ENCODE measurements at regions not wholly inside any gene's neighbourhood (a gene's known extent, or its start where the extent isn't known, plus 50 kb on each side); places are given as distances from the start of the nearest gene placed in this dataset.
A peak's percentile ranks its signal among the peaks of the same experiment; 100 is the strongest.

- H4K20me1 ChIP-seq (ENCODE audit: control insufficient read depth, insufficient read depth, insufficient read length): peaks cover 2% of the 10 kb centered on the region
- H3K79me1 ChIP-seq (ENCODE audit: insufficient read depth, low read depth, low read length, poor library complexity, severe bottlenecking): no peaks in the 10 kb centered on the region
- H2BK15ac ChIP-seq (ENCODE audit: low read depth, low read length): no peak overlapping the region
- no peaks in the 10 kb centered on the region for H3K9me3 ChIP-seq (ENCODE audit: control insufficient read depth, low read depth, low read length)
- Mint-ChIP-seq H3K4me3 (no peak overlapping the region), H3K9me3 (no peaks in the 10 kb centered on the region), H3K4me1 (peaks cover 4 to 7% of the 10 kb centered on the region in 2 experiments), H3K27me3 (ENCODE audit: low read depth) (peaks cover 6% of the 10 kb centered on the region), H3K36me3 (ENCODE audit: insufficient read depth in 1 of 3, low read depth in 3 of 3) (no peaks in the 10 kb centered on the region), H3K27ac (peak overlapping the region in 1 of 3 experiments; percentile 63; a peak in 1 of 7 replicates)
- H3K27me3 ChIP-seq (ENCODE audit: insufficient read depth, low read length): no peaks in the 10 kb centered on the region
- no peak overlapping the region for H3K27ac ChIP-seq (ENCODE audit: insufficient read length, low read depth, low read length)
- no peak overlapping the region for H3K23ac ChIP-seq (ENCODE audit: insufficient read length, low read depth, low read length)
- no peak overlapping the region for H3K56ac ChIP-seq (ENCODE audit: insufficient read length, low read depth, low read length)
- H3K23me2 ChIP-seq (ENCODE audit: insufficient read length, low read depth, low read length, poor library complexity, severe bottlenecking): no peaks in the 10 kb centered on the region
- no peak overlapping the region for H2BK12ac ChIP-seq (ENCODE audit: insufficient read length, low read depth, low read length)
- no peak overlapping the region for H2AFZ ChIP-seq (ENCODE audit: low read length)
- no CpG with 5 or more reads among the region's 4 CpGs for WGBS (ENCODE audit: extremely low coverage, insufficient read length, low lambda C conversion rate)
- DNase-seq: peak; percentile 87
- peak; percentile 78 for TF ChIP-seq CTCF (conservative IDR thresholded peaks at IDR 0.05)
- H3K18ac ChIP-seq (ENCODE audit: insufficient read length, low read depth, low read length): no peak overlapping the region
- H4K8ac ChIP-seq (replicated peaks; ENCODE audit: insufficient read length, low read depth, low read length): no peak overlapping the region
- H3K4me1 ChIP-seq (ENCODE audit: insufficient read depth, low read length): peaks cover 2% of the 10 kb centered on the region; the same call in 1 of the 2 replicates
- no peak overlapping the region for H2BK20ac ChIP-seq (ENCODE audit: low read depth, low read length, poor library complexity, severe bottlenecking)
- H4K91ac ChIP-seq (ENCODE audit: insufficient read length, low read depth, low read length): no peak overlapping the region
- H2BK5ac ChIP-seq (ENCODE audit: insufficient read length, low read length): no peak overlapping the region
- no peak overlapping the region for H3K14ac ChIP-seq (ENCODE audit: insufficient read depth, low read length)
- H3K79me2 ChIP-seq (ENCODE audit: insufficient read depth, low read length): no peaks in the 10 kb centered on the region
- H3K9ac ChIP-seq (ENCODE audit: extremely low read depth, insufficient read length, low read length): no peak overlapping the region
- H3K4ac ChIP-seq (ENCODE audit: low read depth, low read length): no peak overlapping the region
- no peak overlapping the region for H3K4me2 ChIP-seq (ENCODE audit: insufficient read depth, insufficient read length, low read length)
- H4K5ac ChIP-seq (ENCODE audit: insufficient read length, low read depth, low read length): no peak overlapping the region
- H2BK120ac ChIP-seq (ENCODE audit: low read depth, low read length, poor library complexity, severe bottlenecking): no peak overlapping the region
- no peak overlapping the region for H2AK5ac ChIP-seq (ENCODE audit: insufficient read length, low read length)
- no peak overlapping the region for H3T11ph ChIP-seq (ENCODE audit: low read length)
Observed at GRCh38 chr11:15327786-15328231, 213.1 kb downstream of the INSC start.

All from H9 (cell line).